Natural killer cell treated with Interleukin-12 subunit alpha and Interleukin-12 subunit beta and Interleukin-15 and Interleukin-18, amount 100 ng/mL, for 72 hours (primary cell): ENCODE measurements at regions not wholly inside any gene's neighbourhood (a gene's known extent, or its start where the extent isn't known, plus 50 kb on each side); places are given as distances from the start of the nearest gene placed in this dataset.
"Not testable (repeated sequence)": the region's sequence is repeated elsewhere in the genome, so short reads cannot be mapped to it uniquely, and the experiment has no call there.

Experiments used
- ATAC-seq, 2 donors: fragments of 150-1000 bp; cut with Tn5 transposase in 1 of 2; sonication (Bioruptor Pico), chemical (Tn5 transposase) in 1 of 2; 2 replicates each; pipeline ENCODE4 v1.10.0; 2021
- DNase-seq: peaks from one replicate; pipeline ENCODE4 v3.0.0; 2022; ENCODE audit warnings: low spot score
- H3K27ac Mint-ChIP-seq, 2 donors: 1 replicate in 1 of 2; 2 replicates in 1 of 2; pipeline ENCODE4 v1.8.0; 2022; ENCODE audit warnings: mixed read lengths in 2 of 2, mild to moderate bottlenecking in 1 of 2, moderate library complexity in 1 of 2
- H3K27me3 Mint-ChIP-seq, 2 donors: 1 replicate in 1 of 2; 2 replicates in 1 of 2; pipeline ENCODE4 v1.8.0; 2022; ENCODE audit warnings: mixed read lengths in 2 of 2
- H3K36me3 Mint-ChIP-seq: one replicate; pipeline ENCODE4 v1.8.0; 2022; ENCODE audit warnings: mixed read lengths
- H3K4me1 Mint-ChIP-seq, 2 donors: 1 replicate in 1 of 2; 2 replicates in 1 of 2; pipeline ENCODE4 v1.8.0; 2022; ENCODE audit warnings: low read depth in 2 of 2, mixed read lengths in 2 of 2, mild to moderate bottlenecking in 1 of 2
- H3K4me3 Mint-ChIP-seq: one replicate; pipeline ENCODE4 v1.8.0; 2022; ENCODE audit warnings: mixed read lengths
- H3K9me3 Mint-ChIP-seq: 2 replicates; pipeline ENCODE4 v1.8.0; 2022; ENCODE audit warnings: mixed read lengths

- peaks cover 9% of the 10 kb centered on the region for H3K9me3 Mint-ChIP-seq
- no peak overlapping the region for H3K27ac Mint-ChIP-seq
- H3K36me3 Mint-ChIP-seq: no peaks in the 10 kb centered on the region
These were observed 193.4 kb upstream of the EDNRA start for GRCh38 chr4:147287588-147287890.

GRCh38 chr4:147288512-147288911 is 192.4 kb upstream of the EDNRA start:
- no peak overlapping the region for H3K27ac Mint-ChIP-seq
- ATAC-seq (no peak), DNase-seq (no peak)
- H3K27me3 Mint-ChIP-seq: no peaks in the 10 kb centered on the region
- H3K4me3 Mint-ChIP-seq: no peak overlapping the region
- no peaks in the 10 kb centered on the region for H3K36me3 Mint-ChIP-seq
- H3K4me1 Mint-ChIP-seq: no peaks in the 10 kb centered on the region
- H3K9me3 Mint-ChIP-seq: peaks cover 7% of the 10 kb centered on the region

More at GRCh38 chr4:147287588-147287890, 193.4 kb upstream of the EDNRA start:
- no peaks in the 10 kb centered on the region for H3K27me3 Mint-ChIP-seq
- no peak for ATAC-seq
- H3K4me3 Mint-ChIP-seq: no peak overlapping the region
- DNase-seq: no peak
- no peaks in the 10 kb centered on the region for H3K4me1 Mint-ChIP-seq

- ATAC-seq (no peak), DNase-seq (no peak)
- Mint-ChIP-seq H3K27me3 (no peaks in the 10 kb centered on the region), H3K4me1 (no peaks in the 10 kb centered on the region), H3K36me3 (no peaks in the 10 kb centered on the region), H3K4me3 (no peak overlapping the region), H3K9me3 (peaks cover 9% of the 10 kb centered on the region), H3K27ac (no peak overlapping the region)
These were observed 191.7 kb upstream of the EDNRA start for GRCh38 chr4:147289181-147289580.

GRCh38 chr4:147292604-147293313 is 188.1 kb upstream of the EDNRA start:
- H3K27ac Mint-ChIP-seq, ATAC-seq, H3K4me3 Mint-ChIP-seq, H3K4me1 Mint-ChIP-seq, H3K36me3 Mint-ChIP-seq, DNase-seq, H3K27me3 Mint-ChIP-seq: not testable (repeated sequence)
- H3K9me3 Mint-ChIP-seq: peaks cover 15% of the 10 kb centered on the region

GRCh38 chr4:147293314-147293677 is 187.6 kb upstream of the EDNRA start:
- H3K9me3 Mint-ChIP-seq: peaks cover 15% of the 10 kb centered on the region
- H3K4me1 Mint-ChIP-seq, H3K4me3 Mint-ChIP-seq, H3K36me3 Mint-ChIP-seq, H3K27me3 Mint-ChIP-seq, H3K27ac Mint-ChIP-seq, ATAC-seq, DNase-seq: not testable (repeated sequence)

GRCh38 chr4:147299205-147299604 is 181.7 kb upstream of the EDNRA start:
- no peak for ATAC-seq
- Mint-ChIP-seq H3K36me3 (no peaks in the 10 kb centered on the region), H3K4me1 (no peaks in the 10 kb centered on the region), H3K4me3 (no peak overlapping the region), H3K27me3 (no peaks in the 10 kb centered on the region), H3K9me3 (peaks cover 12% of the 10 kb centered on the region), H3K27ac (no peak overlapping the region)
- DNase-seq: no peak

GRCh38 chr4:147303174-147303872 is 177.6 kb upstream of the EDNRA start:
- Mint-ChIP-seq H3K4me1 (no peaks in the 10 kb centered on the region), H3K27ac (no peak overlapping the region), H3K36me3 (no peaks in the 10 kb centered on the region), H3K27me3 (no peaks in the 10 kb centered on the region), H3K4me3 (no peak overlapping the region), H3K9me3 (peaks cover 3% of the 10 kb centered on the region)
- DNase-seq: no peak
- ATAC-seq: no peak

GRCh38 chr4:147303873-147304229 is 177.0 kb upstream of the EDNRA start:
- DNase-seq (no peak), ATAC-seq (no peak)
- H3K27me3 Mint-ChIP-seq: no peaks in the 10 kb centered on the region
- H3K4me1 Mint-ChIP-seq: no peaks in the 10 kb centered on the region
- H3K4me3 Mint-ChIP-seq: no peak overlapping the region
- H3K36me3 Mint-ChIP-seq: no peaks in the 10 kb centered on the region
- H3K27ac Mint-ChIP-seq: no peak overlapping the region
- H3K9me3 Mint-ChIP-seq: peaks cover 3% of the 10 kb centered on the region

GRCh38 chr4:147307896-147308674 is 172.8 kb upstream of the EDNRA start:
- Mint-ChIP-seq H3K27me3 (no peaks in the 10 kb centered on the region), H3K36me3 (no peaks in the 10 kb centered on the region), H3K4me3 (no peak overlapping the region), H3K9me3 (peaks cover 8% of the 10 kb centered on the region), H3K27ac (no peak overlapping the region), H3K4me1 (no peaks in the 10 kb centered on the region)
- no peak for ATAC-seq
- no peak for DNase-seq

GRCh38 chr4:147309434-147309833 is 171.5 kb upstream of the EDNRA start:
- H3K36me3 Mint-ChIP-seq: no peaks in the 10 kb centered on the region
- H3K4me3 Mint-ChIP-seq: no peak overlapping the region
- ATAC-seq (no peak), DNase-seq (no peak)
- H3K27ac Mint-ChIP-seq: no peak overlapping the region
- peaks cover 8% of the 10 kb centered on the region for H3K9me3 Mint-ChIP-seq
- no peaks in the 10 kb centered on the region for H3K27me3 Mint-ChIP-seq
- H3K4me1 Mint-ChIP-seq: no peaks in the 10 kb centered on the region

- no peak overlapping the region for H3K4me3 Mint-ChIP-seq
- H3K4me1 Mint-ChIP-seq: no peaks in the 10 kb centered on the region
- H3K9me3 Mint-ChIP-seq: peaks cover 6% of the 10 kb centered on the region
- no peak for ATAC-seq
- DNase-seq: no peak
- H3K27ac Mint-ChIP-seq: no peak overlapping the region
- no peaks in the 10 kb centered on the region for H3K36me3 Mint-ChIP-seq
- H3K27me3 Mint-ChIP-seq: no peaks in the 10 kb centered on the region
These were observed 170.6 kb upstream of the EDNRA start for GRCh38 chr4:147310312-147310711.

- ATAC-seq: no peak
- H3K36me3 Mint-ChIP-seq: no peaks in the 10 kb centered on the region
These were observed 168.9 kb upstream of the EDNRA start for GRCh38 chr4:147311956-147312355.

GRCh38 chr4:147312376-147313046 is 168.4 kb upstream of the EDNRA start:
- Mint-ChIP-seq H3K27ac (no peak overlapping the region), H3K36me3 (no peaks in the 10 kb centered on the region), H3K4me1 (no peaks in the 10 kb centered on the region), H3K4me3 (no peak overlapping the region), H3K9me3 (peaks cover 4% of the 10 kb centered on the region), H3K27me3 (no peaks in the 10 kb centered on the region)
- DNase-seq: no peak
- no peak for ATAC-seq

More at GRCh38 chr4:147311956-147312355, 168.9 kb upstream of the EDNRA start:
- H3K27me3 Mint-ChIP-seq: no peaks in the 10 kb centered on the region
- no peaks in the 10 kb centered on the region for H3K4me1 Mint-ChIP-seq
- peaks cover 4% of the 10 kb centered on the region for H3K9me3 Mint-ChIP-seq
- no peak overlapping the region for H3K4me3 Mint-ChIP-seq
- DNase-seq: no peak
- H3K27ac Mint-ChIP-seq: no peak overlapping the region

- no peaks in the 10 kb centered on the region for H3K36me3 Mint-ChIP-seq
- DNase-seq (no peak), ATAC-seq (no peak)
- no peaks in the 10 kb centered on the region for H3K4me1 Mint-ChIP-seq
- peaks cover 4% of the 10 kb centered on the region for H3K9me3 Mint-ChIP-seq
- no peak overlapping the region for H3K4me3 Mint-ChIP-seq
- H3K27ac Mint-ChIP-seq: no peak overlapping the region
- H3K27me3 Mint-ChIP-seq: no peaks in the 10 kb centered on the region
These were observed 167.8 kb upstream of the EDNRA start for GRCh38 chr4:147313108-147313507.
